SK-N-SH (cell line): ENCODE measurements at regions not wholly inside any gene's neighbourhood (a gene's known extent, or its start where the extent isn't known, plus 50 kb on each side); places are given as distances from the start of the nearest gene placed in this dataset.

Source experiments
- CTCF ChIA-PET: fragments of 300-600, 350-600 bp; formaldehyde crosslinking; extraction: SDS; loops from one replicate; lab custom pipeline; 2021; lab: Yijun Ruan, JAX
- POLR2A ChIA-PET: fragments of 350-600 bp; sonication (Branson Sonifier 250); formaldehyde crosslinking; extraction: SDS; loops from one replicate; lab custom pipeline; 2020; ENCODE audit warnings: antibody characterized with exemption, inconsistent platforms; lab: Yijun Ruan, JAX
- DNase-seq: peaks from one replicate; pipeline ENCODE4 v3.0.0; 2012
- H2AFZ ChIP-seq: fragments of 200-600 bp; sonication (generic); 2 replicates; pipeline ENCODE4 v1.8.1; 2016; ENCODE audit warnings: antibody characterized with exemption, mild to moderate bottlenecking, low read depth
- H3F3A ChIP-seq: fragments of 200-600 bp; sonication (generic); replicated peaks from 2 replicates; pipeline ENCODE3; 2016; ENCODE audit warnings: antibody characterized with exemption, mild to moderate bottlenecking; ENCODE audit not compliant: insufficient read depth
- H3K27ac ChIP-seq, 2 experiments: fragments of 200-500 bp in 1 of 2; fragments of 200-600 bp in 1 of 2; sonication (Bioruptor generic) in 1 of 2; sonication (generic), shearing (Covaris generic) in 1 of 2; 2 replicates each; pipeline versions ENCODE4 v1.5.1 to v1.6.1; 2014 to 2016; ENCODE audit warnings: low read depth in 2 of 2, inconsistent platforms in 1 of 2, low read length in 1 of 2, mild to moderate bottlenecking in 1 of 2, mixed read lengths in 1 of 2
- H3K27me3 ChIP-seq: fragments of 200-600 bp; sonication (generic), shearing (Covaris generic); 2 replicates; pipeline ENCODE4 v1.6.1; 2016; ENCODE audit warnings: mixed run types; ENCODE audit not compliant: insufficient read depth
- H3K36me3 ChIP-seq, 2 experiments: fragments of 200-500 bp in 1 of 2; fragments of 200-600 bp in 1 of 2; sonication (Bioruptor generic) in 1 of 2; sonication (generic) in 1 of 2; replicated peaks in 1 of 2; 2 replicates each; pipeline versions ENCODE3 to v1.5.1; 2014 to 2016; ENCODE audit warnings: low read length in 1 of 2, mild to moderate bottlenecking in 1 of 2; ENCODE audit not compliant: insufficient read depth in 2 of 2, control insufficient read depth in 1 of 2
- H3K4me1 ChIP-seq, 2 experiments: fragments of 200-500 bp in 1 of 2; fragments of 200-600 bp in 1 of 2; sonication (Bioruptor generic) in 1 of 2; sonication (generic), shearing (Covaris generic) in 1 of 2; 2 replicates each; pipeline versions ENCODE4 v1.5.1 to v1.6.1; 2014 to 2016; ENCODE audit warnings: low read depth in 1 of 2, low read length in 1 of 2, mixed run types in 1 of 2; ENCODE audit not compliant: insufficient read depth in 2 of 2, control insufficient read depth in 1 of 2
- H3K4me2 ChIP-seq: fragments of 200-600 bp; sonication (generic), shearing (Covaris generic); 2 replicates; pipeline ENCODE4 v1.6.1; 2017; ENCODE audit warnings: mixed run types
- H3K4me3 ChIP-seq, 2 experiments: fragments of 200-500 bp in 1 of 2; fragments of 200-600 bp in 1 of 2; sonication (Bioruptor generic) in 1 of 2; sonication (generic), shearing (Covaris generic) in 1 of 2; 2 replicates each; pipeline versions ENCODE4 v1.5.1 to v1.8.1; 2014 to 2016; ENCODE audit warnings: low read depth in 2 of 2, inconsistent platforms in 1 of 2, low read length in 1 of 2, mild to moderate bottlenecking in 1 of 2, mixed read lengths in 1 of 2, moderate library complexity in 1 of 2
- H3K79me2 ChIP-seq: fragments of 200-600 bp; sonication (generic); 2 replicates; pipeline ENCODE4 v1.8.1; 2017; ENCODE audit warnings: mild to moderate bottlenecking; ENCODE audit not compliant: insufficient read depth
- H3K9ac ChIP-seq: fragments of 200-600 bp; sonication (generic); 2 replicates; pipeline ENCODE4 v1.6.1; 2017; ENCODE audit warnings: mixed run types
- H3K9me2 ChIP-seq: fragments of 200-600 bp; sonication (generic); 2 replicates; pipeline ENCODE4 v1.6.1; 2017; ENCODE audit warnings: mixed run types
- H3K9me3 ChIP-seq: fragments of 200-600 bp; sonication (generic); 2 replicates; pipeline ENCODE4 v1.6.1; 2017; ENCODE audit warnings: mixed run types, mild to moderate bottlenecking, moderate library complexity
- H4K20me1 ChIP-seq: fragments of 200-600 bp; sonication (generic); 2 replicates; pipeline ENCODE4 v1.6.1; 2017; ENCODE audit warnings: mild to moderate bottlenecking, mixed run types; ENCODE audit not compliant: insufficient read depth
- EZH2phosphoT487 ChIP-seq: fragments of 200-600 bp; sonication (generic); IDR thresholded peaks from 2 replicates; pipeline ENCODE4 v1.6.1; 2017; ENCODE audit warnings: low read depth, mixed run types, mild to moderate bottlenecking, antibody characterized with exemption, moderate library complexity, borderline replicate concordance
- FOXJ3 ChIP-seq: sonication (generic); formaldehyde crosslinking; IDR thresholded peaks from 2 replicates; pipeline ENCODE4 v1.5.1; 2020; ENCODE audit warnings: mild to moderate bottlenecking, missing genetic modification reagents
- MEF2A ChIP-seq: IDR thresholded peaks from 2 replicates; pipeline ENCODE4 v1.4.0; 2012; ENCODE audit warnings: low read depth, borderline replicate concordance
- POLR2AphosphoS5 ChIP-seq: IDR thresholded peaks from 2 replicates; pipeline ENCODE4 v1.6.1; 2012; ENCODE audit warnings: low read depth, low read length
- RCOR1 ChIP-seq: fragments of 150-350 bp; IDR thresholded peaks from 2 replicates; pipeline ENCODE4 v1.6.1; 2017; ENCODE audit warnings: antibody characterized with exemption, low read length
- REST ChIP-seq: IDR thresholded peaks from 2 replicates; pipeline ENCODE4 v1.6.1; 2012; ENCODE audit warnings: mild to moderate bottlenecking, low read depth, low read length, moderate library complexity
- RFX5 ChIP-seq: IDR thresholded peaks from 2 replicates; pipeline ENCODE4 v1.6.1; 2012; ENCODE audit warnings: mild to moderate bottlenecking, improper control_type of control experiment, low read length
- SIN3A ChIP-seq: IDR thresholded peaks from 2 replicates; pipeline ENCODE4 v1.6.1; 2012; ENCODE audit warnings: low read depth, mild to moderate bottlenecking, low read length, moderate library complexity, borderline replicate concordance
- SMC3 ChIP-seq: IDR thresholded peaks from 2 replicates; pipeline ENCODE4 v1.6.1; 2012; ENCODE audit warnings: low read depth, low read length, improper control_type of control experiment
- TAF1 ChIP-seq: IDR thresholded peaks from 2 replicates; pipeline ENCODE4 v1.6.1; 2012; ENCODE audit warnings: low read depth, mild to moderate bottlenecking, low read length, moderate library complexity, borderline replicate concordance
- TCF12 ChIP-seq: IDR thresholded peaks from 2 replicates; pipeline ENCODE4 v1.4.0; 2012
- TEAD4 ChIP-seq: IDR thresholded peaks from 2 replicates; pipeline ENCODE4 v1.4.0; 2012; ENCODE audit warnings: mild to moderate bottlenecking, borderline replicate concordance; ENCODE audit not compliant: insufficient read depth
- YY1 ChIP-seq: IDR thresholded peaks from 2 replicates; pipeline ENCODE4 v1.4.0; 2012; ENCODE audit warnings: low read depth, mild to moderate bottlenecking
- WGBS: methylation state at CpG from one replicate; pipeline ENCODE4 v1.1.6; 2017; ENCODE audit warnings: low lambda C conversion rate; 5-methylcytosine and 5-hydroxymethylcytosine counted together
- TF ChIP-seq, protein P1 (sequence below): fragments of 150-350 bp; IDR thresholded peaks from 2 replicates; pipeline ENCODE4 v1.6.1; 2017; ENCODE audit warnings: antibody characterized with exemption, low read length, low read depth, borderline replicate concordance
- TF ChIP-seq, protein P2 (sequence below): fragments of 150-350 bp; IDR thresholded peaks from 2 replicates; pipeline ENCODE4 v1.6.1; 2016; ENCODE audit warnings: mild to moderate bottlenecking, low read depth, low read length
- TF ChIP-seq, protein P3 (sequence below): IDR thresholded peaks from 2 replicates; pipeline ENCODE4 v1.4.0; 2012; ENCODE audit warnings: low read depth, borderline replicate concordance

GRCh38 chr2:136049991-136050920, 64.8 kb upstream of the DARS1 start:
- Histone ChIP-seq H3K9me3 (no peaks in the 10 kb centered on the region), H3K27ac (no peak overlapping the region), H3K27me3 (no peaks in the 10 kb centered on the region), H3F3A (no peaks in the 10 kb centered on the region), H2AFZ (no peak overlapping the region), H4K20me1 (no peaks in the 10 kb centered on the region), H3K4me2 (no peak overlapping the region), H3K79me2 (no peaks in the 10 kb centered on the region), H3K9me2 (no peaks in the 10 kb centered on the region), H3K4me1 (peaks cover 0 to 3% of the 10 kb centered on the region in 2 experiments; a peak in 1 of 4 replicates), H3K9ac (no peak overlapping the region), H3K4me3 (no peak overlapping the region), H3K36me3 (no peaks in the 10 kb centered on the region)
- ChIA-PET POLR2A (no interaction called here), CTCF (interaction anchor here (0.6 kb wide), 1 partner anchor 53 kb away, joined by 4 read pairs; no protein-coding TSS in a partner anchor)
- 16% methylated on average over 3 of the region's 3 CpGs for WGBS
- no peak for DNase-seq
- TF ChIP-seq MEF2A, result no peak
- TF ChIP-seq, protein P1, sequence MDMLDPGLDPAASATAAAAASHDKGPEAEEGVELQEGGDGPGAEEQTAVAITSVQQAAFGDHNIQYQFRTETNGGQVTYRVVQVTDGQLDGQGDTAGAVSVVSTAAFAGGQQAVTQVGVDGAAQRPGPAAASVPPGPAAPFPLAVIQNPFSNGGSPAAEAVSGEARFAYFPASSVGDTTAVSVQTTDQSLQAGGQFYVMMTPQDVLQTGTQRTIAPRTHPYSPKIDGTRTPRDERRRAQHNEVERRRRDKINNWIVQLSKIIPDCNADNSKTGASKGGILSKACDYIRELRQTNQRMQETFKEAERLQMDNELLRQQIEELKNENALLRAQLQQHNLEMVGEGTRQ, result no peak

- POLR2A ChIA-PET, result no interaction called here
- Histone ChIP-seq H3K4me1 (peaks cover 0 to 3% of the 10 kb centered on the region in 2 experiments; a peak in 1 of 4 replicates), H3K27ac (no peak overlapping the region), H3K9ac (no peak overlapping the region), H2AFZ (no peak overlapping the region), H4K20me1 (no peaks in the 10 kb centered on the region), H3K9me3 (no peaks in the 10 kb centered on the region), H3K79me2 (no peaks in the 10 kb centered on the region), H3K9me2 (no peaks in the 10 kb centered on the region), H3K27me3 (no peaks in the 10 kb centered on the region; the same call in 1 of the 2 replicates), H3K4me3 (no peak overlapping the region), H3F3A (no peaks in the 10 kb centered on the region), H3K4me2 (no peak overlapping the region), H3K36me3 (no peaks in the 10 kb centered on the region)
- DNase-seq, result no peak
- CTCF ChIA-PET, result interaction anchor here (0.6 to 0.8 kb wide), 2 partner anchors 9 to 52 kb away, joined by 4 to 5 read pairs; no protein-coding TSS in a partner anchor
- WGBS, result 24% methylated on average over 2 of the region's 3 CpGs
- TF ChIP-seq RCOR1, result no peak
- TF ChIP-seq SMC3, result no peak
- TF ChIP-seq, protein P2, sequence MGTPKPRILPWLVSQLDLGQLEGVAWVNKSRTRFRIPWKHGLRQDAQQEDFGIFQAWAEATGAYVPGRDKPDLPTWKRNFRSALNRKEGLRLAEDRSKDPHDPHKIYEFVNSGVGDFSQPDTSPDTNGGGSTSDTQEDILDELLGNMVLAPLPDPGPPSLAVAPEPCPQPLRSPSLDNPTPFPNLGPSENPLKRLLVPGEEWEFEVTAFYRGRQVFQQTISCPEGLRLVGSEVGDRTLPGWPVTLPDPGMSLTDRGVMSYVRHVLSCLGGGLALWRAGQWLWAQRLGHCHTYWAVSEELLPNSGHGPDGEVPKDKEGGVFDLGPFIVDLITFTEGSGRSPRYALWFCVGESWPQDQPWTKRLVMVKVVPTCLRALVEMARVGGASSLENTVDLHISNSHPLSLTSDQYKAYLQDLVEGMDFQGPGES, result no peak
- TF ChIP-seq MEF2A, result no peak
- TF ChIP-seq TCF12, result no peak
- TF ChIP-seq FOXJ3 (CRISPR knock-in tag), result no peak
- TF ChIP-seq TEAD4, result no peak
- TF ChIP-seq, protein P3, sequence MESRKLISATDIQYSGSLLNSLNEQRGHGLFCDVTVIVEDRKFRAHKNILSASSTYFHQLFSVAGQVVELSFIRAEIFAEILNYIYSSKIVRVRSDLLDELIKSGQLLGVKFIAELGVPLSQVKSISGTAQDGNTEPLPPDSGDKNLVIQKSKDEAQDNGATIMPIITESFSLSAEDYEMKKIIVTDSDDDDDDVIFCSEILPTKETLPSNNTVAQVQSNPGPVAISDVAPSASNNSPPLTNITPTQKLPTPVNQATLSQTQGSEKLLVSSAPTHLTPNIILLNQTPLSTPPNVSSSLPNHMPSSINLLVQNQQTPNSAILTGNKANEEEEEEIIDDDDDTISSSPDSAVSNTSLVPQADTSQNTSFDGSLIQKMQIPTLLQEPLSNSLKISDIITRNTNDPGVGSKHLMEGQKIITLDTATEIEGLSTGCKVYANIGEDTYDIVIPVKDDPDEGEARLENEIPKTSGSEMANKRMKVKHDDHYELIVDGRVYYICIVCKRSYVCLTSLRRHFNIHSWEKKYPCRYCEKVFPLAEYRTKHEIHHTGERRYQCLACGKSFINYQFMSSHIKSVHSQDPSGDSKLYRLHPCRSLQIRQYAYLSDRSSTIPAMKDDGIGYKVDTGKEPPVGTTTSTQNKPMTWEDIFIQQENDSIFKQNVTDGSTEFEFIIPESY, result no peak
- TF ChIP-seq POLR2AphosphoS5, result no peak
- no peak for TF ChIP-seq REST
- no peak for TF ChIP-seq TAF1
- TF ChIP-seq YY1, result no peak
- no peak for TF ChIP-seq EZH2phosphoT487
- TF ChIP-seq RFX5, result no peak
- TF ChIP-seq SIN3A, result no peak
Observed at GRCh38 chr2:136049011-136049742, 63.8 kb upstream of the DARS1 start.
